AG04449 (cell line): ENCODE measurements at regions not wholly inside any gene's neighbourhood (a gene's known extent, or its start where the extent isn't known, plus 50 kb on each side); places are given as distances from the start of the nearest gene placed in this dataset.

Experiments used
- CTCF ChIA-PET: fragments of 350-600 bp; formaldehyde crosslinking; extraction: SDS; loops from one replicate; lab custom pipeline; 2021; ENCODE audit warnings: antibody characterized with exemption; lab: Yijun Ruan, JAX
- POLR2A ChIA-PET: fragments of 400-600, 350-600 bp; formaldehyde crosslinking; extraction: SDS; loops from one replicate; lab custom pipeline; 2020; ENCODE audit warnings: antibody characterized with exemption, inconsistent platforms; lab: Yijun Ruan, JAX
- DNase-seq: peaks from one replicate; pipeline ENCODE4 v3.0.0-alpha.2; 2010; ENCODE audit warnings: low read depth, low spot score
- H3K4me3 ChIP-seq: 2 replicates; pipeline ENCODE4 v1.5.1; 2011; ENCODE audit warnings: low read depth, mild to moderate bottlenecking, control low read depth, low read length
- CTCF ChIP-seq: IDR thresholded peaks from one replicate; pipeline ENCODE4 v1.5.1; 2011; ENCODE audit warnings: mild to moderate bottlenecking, moderate library complexity, low read length, control low read depth, inconsistent platforms; ENCODE audit not compliant: insufficient read depth; ENCODE audit errors: missing control alignments

GRCh38 chr11:111179184-111179910 lies 66.2 kb upstream of the POU2AF2 start:
- CTCF ChIA-PET = no interaction called here
- POLR2A ChIA-PET = no interaction called here
- no peak for DNase-seq
- no peak for TF ChIP-seq CTCF
- no peak overlapping the region for H3K4me3 ChIP-seq

- POLR2A ChIA-PET = no interaction called here
- no peak for TF ChIP-seq CTCF
- CTCF ChIA-PET = no interaction called here
- DNase-seq = no peak
- no peak overlapping the region for H3K4me3 ChIP-seq
Observed at GRCh38 chr11:111177037-111177871, 68.3 kb upstream of the POU2AF2 start.

- no peak for TF ChIP-seq CTCF
- no peak for DNase-seq
- CTCF ChIA-PET = no interaction called here
- no peak overlapping the region for H3K4me3 ChIP-seq
- POLR2A ChIA-PET = no interaction called here
Observed at GRCh38 chr11:111176603-111177002, 68.9 kb upstream of the POU2AF2 start.

- ChIA-PET CTCF (no interaction called here), POLR2A (no interaction called here)
- DNase-seq = no peak
- no peak for TF ChIP-seq CTCF
- H3K4me3 ChIP-seq = no peak overlapping the region
Observed at GRCh38 chr11:111173221-111173620, 72.3 kb upstream of the POU2AF2 start.

- POLR2A ChIA-PET = no interaction called here
- no peak overlapping the region for H3K4me3 ChIP-seq
- no peak for TF ChIP-seq CTCF
- no peak for DNase-seq
- CTCF ChIA-PET = no interaction called here
Observed at GRCh38 chr11:111172321-111172862, 73.1 kb upstream of the POU2AF2 start.

- no peak for TF ChIP-seq CTCF
- DNase-seq = no peak
- ChIA-PET CTCF (no interaction called here), POLR2A (no interaction called here)
- no peak overlapping the region for H3K4me3 ChIP-seq
Observed at GRCh38 chr11:111170761-111171379, 74.7 kb upstream of the POU2AF2 start.
